NCI-H1105 treated with DMSO at 0.1 percent for 48 hours (cell line): ENCODE measurements at regions not wholly inside any gene's neighbourhood (a gene's known extent, or its start where the extent isn't known, plus 50 kb on each side); places are given as distances from the start of the nearest gene placed in this dataset.
A peak's percentile ranks its signal among the peaks of the same experiment; 100 is the strongest.
"Not testable (repeated sequence)": the region's sequence is repeated elsewhere in the genome, so short reads cannot be mapped to it uniquely, and the experiment has no call there.

ENCODE experiments used
- DNase-seq: peaks from one replicate; lab custom pipeline; 2025; lab: John Stamatoyannopoulos, UW

DNA sequence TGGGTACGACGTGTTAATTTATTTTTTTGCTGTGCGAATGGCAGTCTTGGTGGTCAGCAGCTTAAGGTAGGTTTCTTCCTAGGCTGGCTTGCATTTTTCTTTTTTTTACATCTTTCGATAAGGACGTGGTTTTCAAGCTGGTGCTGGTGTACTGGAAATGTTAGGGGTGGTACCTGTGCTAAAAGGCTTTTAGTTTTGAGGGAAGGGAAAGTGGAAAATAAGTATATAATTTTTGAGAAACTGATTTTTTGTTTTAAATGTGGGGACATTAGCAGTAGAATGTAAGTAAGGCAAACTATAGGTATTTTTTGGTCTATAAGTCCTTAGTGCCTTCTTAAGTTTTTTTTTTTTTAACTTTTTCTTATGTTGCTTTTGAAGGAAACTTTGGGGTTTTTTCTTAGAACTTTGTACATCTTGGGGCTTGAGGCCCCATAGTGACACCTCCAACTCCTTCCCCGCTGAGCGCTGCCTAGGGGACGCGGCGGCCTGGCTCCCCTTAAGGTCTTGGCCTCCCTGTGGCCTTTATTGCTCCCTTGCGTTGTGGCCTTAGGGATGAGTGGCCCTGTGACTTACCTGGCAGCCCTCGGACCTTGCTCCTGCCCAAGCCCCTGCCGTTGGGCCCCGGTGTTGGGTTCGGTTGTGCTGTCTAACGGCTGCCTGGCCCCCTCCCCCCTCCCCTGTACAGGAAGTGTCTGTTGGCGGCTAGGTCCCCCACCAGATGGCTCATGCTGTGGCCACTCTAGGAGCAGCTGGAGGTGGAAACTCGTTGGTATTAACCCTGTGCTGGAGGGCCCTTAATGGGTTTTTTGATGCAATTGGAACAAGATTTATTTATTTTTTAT lies 88.0 kb upstream of the RPRML start:
- peak; percentile 72 for DNase-seq

DNA sequence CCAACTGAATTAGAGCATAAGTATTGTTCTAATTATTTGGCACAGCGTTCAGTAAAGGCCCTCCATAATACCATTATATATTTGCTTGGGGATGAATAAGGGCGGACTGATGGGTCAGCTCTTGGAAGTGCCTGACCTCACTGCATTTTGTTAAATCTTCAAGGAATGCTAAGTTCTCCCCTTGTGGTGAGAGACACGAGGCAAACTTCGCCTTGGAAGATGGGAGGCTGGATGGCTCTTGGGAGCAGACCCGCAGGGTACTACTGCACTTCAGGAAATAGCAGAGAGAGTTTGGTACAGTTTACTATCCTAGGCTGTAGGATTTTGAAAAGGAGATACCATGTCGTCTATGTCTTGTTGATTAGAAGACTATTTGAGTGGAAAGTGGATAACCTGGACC lies 87.0 kb upstream of the RPRML start:
- no peak for DNase-seq

DNA sequence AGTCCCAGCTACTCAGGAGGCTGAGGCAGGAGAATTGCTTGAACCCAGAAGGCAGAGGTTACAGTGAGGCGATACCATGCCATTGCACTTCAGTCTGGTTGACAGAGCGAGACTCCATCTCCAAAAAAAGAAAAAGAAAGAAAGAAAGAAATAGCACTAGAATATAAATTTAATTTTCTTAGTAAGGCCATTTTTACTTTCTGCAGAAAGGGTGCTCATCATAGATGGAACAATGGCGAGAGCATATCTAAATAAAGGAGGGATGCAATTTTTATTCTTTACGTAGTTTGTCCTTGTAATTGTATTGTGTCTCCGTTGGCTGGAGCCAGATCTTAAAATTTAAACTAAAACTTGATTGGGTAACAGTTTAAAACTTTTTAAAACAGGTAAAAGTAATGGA lies 85.6 kb upstream of the RPRML start:
- DNase-seq, result no peak

DNA sequence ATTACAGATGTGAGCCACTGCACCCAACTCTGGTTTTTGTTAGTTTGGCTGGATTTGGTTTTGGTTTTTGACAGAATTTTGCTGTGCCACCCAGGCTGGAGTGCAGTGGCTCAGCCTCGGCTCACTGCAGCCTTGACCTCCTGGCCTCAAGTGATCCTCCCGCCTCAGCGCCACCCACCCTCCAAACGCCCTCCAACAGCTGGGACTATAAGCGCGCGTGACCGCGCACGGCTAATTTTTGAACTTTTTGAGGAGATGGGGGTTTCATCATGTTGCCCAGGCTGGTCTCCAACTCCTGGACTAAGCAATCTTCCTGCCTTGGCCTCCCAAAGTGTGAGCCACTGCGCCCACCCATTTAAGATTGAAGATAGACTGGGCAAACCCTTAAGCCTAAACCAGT lies 84.4 kb upstream of the RPRML start:
- no peak for DNase-seq

DNA sequence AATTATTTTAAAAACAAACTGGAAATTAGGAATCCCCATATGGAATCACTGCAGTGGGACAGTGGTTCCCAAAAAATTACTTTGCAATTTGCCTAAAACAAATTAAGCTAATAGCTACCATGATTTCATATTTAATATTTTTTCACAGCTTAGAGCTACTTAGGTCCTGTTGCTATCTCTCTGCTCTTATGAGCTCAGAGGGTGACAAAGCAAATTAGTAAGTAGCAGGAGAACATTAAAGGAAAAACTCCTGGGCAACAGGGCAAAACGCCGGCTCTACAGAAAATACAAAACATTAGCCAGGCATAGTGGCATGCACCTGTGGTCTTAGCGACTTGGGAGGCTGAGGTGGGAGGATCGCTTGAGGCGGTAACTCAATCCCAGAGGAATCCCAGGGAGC lies 83.8 kb upstream of the RPRML start:
- not testable (repeated sequence) for DNase-seq

DNA sequence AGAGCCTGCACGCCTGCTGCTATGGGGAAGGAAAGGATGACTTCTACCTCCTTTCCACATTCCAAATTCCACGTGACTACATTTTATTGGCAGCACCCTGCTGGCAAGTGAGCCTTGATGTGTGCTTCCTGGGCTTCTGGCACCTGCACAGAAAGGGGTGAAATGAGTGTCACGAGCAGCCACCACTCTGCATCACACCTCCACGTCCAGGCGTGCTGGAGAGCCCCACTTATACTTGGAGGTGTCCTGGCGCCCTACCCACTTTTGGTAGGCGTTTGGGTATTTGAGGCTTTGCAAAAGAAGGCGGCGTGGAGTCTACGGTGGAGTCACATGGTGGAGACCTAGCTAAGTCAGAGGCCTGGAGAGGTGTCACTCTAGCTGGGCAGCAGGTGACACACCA lies 81.0 kb upstream of the RPRML start:
- not testable (repeated sequence) for DNase-seq

DNA sequence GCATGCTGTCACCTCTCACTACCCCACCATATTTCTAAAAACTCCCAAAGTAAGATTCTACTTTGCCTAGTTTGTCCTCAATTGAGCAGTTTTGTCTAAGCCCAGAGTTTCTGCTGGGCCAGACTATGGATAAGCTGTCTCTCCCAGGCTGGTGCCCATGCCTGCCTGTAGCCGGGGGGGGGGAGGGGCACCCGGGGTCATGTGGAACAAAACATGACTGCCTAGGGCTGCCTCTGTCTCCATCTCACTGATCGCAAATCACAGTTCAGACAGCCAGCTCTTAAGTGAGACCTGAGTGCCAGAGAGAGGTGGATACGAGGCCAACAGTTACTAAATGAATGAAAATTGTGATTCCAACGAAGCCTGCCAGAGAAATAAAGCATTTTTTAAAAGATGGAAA lies 78.8 kb upstream of the RPRML start:
- no peak for DNase-seq

DNA sequence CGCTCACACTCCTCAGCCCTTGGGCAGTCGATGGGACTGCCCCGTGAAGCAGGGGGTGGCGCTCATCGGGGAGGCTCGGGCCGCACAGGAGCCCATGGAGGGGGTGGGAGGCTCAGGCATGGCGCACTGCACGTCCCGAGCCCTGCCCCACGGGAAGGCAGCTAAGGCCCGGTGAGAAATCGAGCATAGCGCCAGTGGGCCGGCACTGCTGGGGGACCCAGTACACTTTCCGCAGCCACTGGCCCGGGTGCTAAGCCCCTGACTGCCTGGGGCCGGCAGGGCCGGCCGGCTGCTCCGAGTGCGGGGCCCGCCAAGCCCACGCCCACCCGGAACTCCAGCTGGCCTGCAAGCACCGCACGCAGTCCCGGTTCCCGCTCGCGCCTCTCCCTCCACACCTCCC lies 78.2 kb upstream of the RPRML start:
- DNase-seq, result not testable (repeated sequence)

DNA sequence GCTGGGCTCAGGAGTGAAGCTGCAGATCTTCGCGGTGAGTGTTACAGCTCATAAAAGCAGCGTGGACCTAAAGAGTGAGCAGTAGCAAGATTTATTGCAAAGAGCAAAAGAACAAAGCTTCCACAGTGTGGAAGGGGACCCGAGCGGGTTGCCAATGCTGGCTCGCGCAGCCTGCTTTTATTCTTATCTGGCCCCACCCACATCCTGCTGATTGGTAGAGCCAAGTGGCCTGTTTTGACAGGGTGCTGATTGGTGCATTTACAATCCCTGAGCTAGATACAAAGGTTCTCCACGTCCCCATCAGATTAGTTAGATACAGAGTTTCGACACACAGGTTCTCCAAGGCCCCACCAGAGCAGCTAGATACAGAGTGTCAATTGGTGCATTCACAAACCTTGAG lies 77.6 kb upstream of the RPRML start:
- not testable (repeated sequence) for DNase-seq
